ENCODE measurements at regions not wholly inside any gene's neighbourhood (a gene's known extent, or its start where the extent isn't known, plus 50 kb on each side); places are given as distances from the start of the nearest gene placed in this dataset.

GRCh38 chr12:64998371-64999147 is 122.5 kb downstream of the WIF1 start:
- no peak for DNase-seq (ENCODE audit: low read depth)

- DNase-seq (ENCODE audit: low read depth), result no peak
Measured at GRCh38 chr12:64999148-64999425, 122.0 kb downstream of the WIF1 start.
